ENCODE measurements at regions not wholly inside any gene's neighbourhood (a gene's known extent, or its start where the extent isn't known, plus 50 kb on each side); places are given as distances from the start of the nearest gene placed in this dataset.

- Histone ChIP-seq H3K9me3 (ENCODE audit: insufficient read depth, low read length) (no peaks in the 10 kb centered on the region), H3K27me3 (ENCODE audit: low read depth, low read length) (peaks cover 23% of the 10 kb centered on the region; the same call in 1 of the 2 replicates), H3K9ac (ENCODE audit: low read length) (no peak overlapping the region), H4K20me1 (ENCODE audit: insufficient read depth, low read length) (no peaks in the 10 kb centered on the region), H2AFZ (ENCODE audit: low read depth, low read length) (no peak overlapping the region), H3K27ac (ENCODE audit: low read length) (no peak overlapping the region), H3K4me2 (ENCODE audit: low read length) (no peak overlapping the region), H3K4me1 (ENCODE audit: low read length) (no peaks in the 10 kb centered on the region), H3K4me3 (ENCODE audit: low read length) (no peak overlapping the region), H3K79me2 (ENCODE audit: low read length) (no peaks in the 10 kb centered on the region), H3K36me3 (replicated peaks; ENCODE audit: low read depth, low read length) (no peaks in the 10 kb centered on the region)
- TF ChIP-seq CTCF (IDR thresholded peaks at IDR 0.05; ENCODE audit: low read depth, low read length) (no peak), EZH2phosphoT487 (IDR thresholded peaks at IDR 0.05; ENCODE audit: low read depth) (no peak)
These were observed 238.1 kb downstream of the ACTL7B start for GRCh38 chr9:108617676-108618075.

- Histone ChIP-seq H3K36me3 (replicated peaks; ENCODE audit: low read depth, low read length) (no peaks in the 10 kb centered on the region), H3K9me3 (ENCODE audit: insufficient read depth, low read length) (no peaks in the 10 kb centered on the region), H2AFZ (ENCODE audit: low read depth, low read length) (no peak overlapping the region), H3K79me2 (ENCODE audit: low read length) (no peaks in the 10 kb centered on the region), H3K27me3 (ENCODE audit: low read depth, low read length) (peaks cover 20% of the 10 kb centered on the region), H3K4me1 (ENCODE audit: low read length) (no peaks in the 10 kb centered on the region), H3K9ac (ENCODE audit: low read length) (no peak overlapping the region), H3K4me2 (ENCODE audit: low read length) (no peak overlapping the region), H4K20me1 (ENCODE audit: insufficient read depth, low read length) (no peaks in the 10 kb centered on the region), H3K27ac (ENCODE audit: low read length) (no peak overlapping the region), H3K4me3 (ENCODE audit: low read length) (no peak overlapping the region)
- no peak for TF ChIP-seq CTCF (IDR thresholded peaks at IDR 0.05; ENCODE audit: low read depth, low read length)
- no peak for TF ChIP-seq EZH2phosphoT487 (IDR thresholded peaks at IDR 0.05; ENCODE audit: low read depth)
These were observed 240.6 kb downstream of the ACTL7B start for GRCh38 chr9:108615152-108615551.

- Histone ChIP-seq H3K27ac (ENCODE audit: low read length) (no peak overlapping the region), H3K4me3 (ENCODE audit: low read length) (no peak overlapping the region), H3K9ac (ENCODE audit: low read length) (no peak overlapping the region), H3K4me2 (ENCODE audit: low read length) (no peak overlapping the region), H4K20me1 (ENCODE audit: insufficient read depth, low read length) (no peaks in the 10 kb centered on the region), H3K4me1 (ENCODE audit: low read length) (no peaks in the 10 kb centered on the region), H2AFZ (ENCODE audit: low read depth, low read length) (no peak overlapping the region), H3K79me2 (ENCODE audit: low read length) (no peaks in the 10 kb centered on the region), H3K27me3 (ENCODE audit: low read depth, low read length) (peaks cover 20% of the 10 kb centered on the region), H3K36me3 (replicated peaks; ENCODE audit: low read depth, low read length) (no peaks in the 10 kb centered on the region), H3K9me3 (ENCODE audit: insufficient read depth, low read length) (no peaks in the 10 kb centered on the region)
- TF ChIP-seq EZH2phosphoT487 (IDR thresholded peaks at IDR 0.05; ENCODE audit: low read depth) (no peak), CTCF (IDR thresholded peaks at IDR 0.05; ENCODE audit: low read depth, low read length) (no peak)
These were observed 243.3 kb downstream of the ACTL7B start for GRCh38 chr9:108612513-108612912.

GRCh38 chr9:108609897-108610253 is 245.9 kb downstream of the ACTL7B start:
- no peak overlapping the region for H3K4me3 ChIP-seq (ENCODE audit: low read length)
- H2AFZ ChIP-seq (ENCODE audit: low read depth, low read length) = no peak overlapping the region
- H4K20me1 ChIP-seq (ENCODE audit: insufficient read depth, low read length) = no peaks in the 10 kb centered on the region

More at GRCh38 chr9:108609897-108610253, 245.9 kb downstream of the ACTL7B start:
- Histone ChIP-seq H3K9me3 (ENCODE audit: insufficient read depth, low read length) (no peaks in the 10 kb centered on the region), H3K79me2 (ENCODE audit: low read length) (no peaks in the 10 kb centered on the region), H3K36me3 (replicated peaks; ENCODE audit: low read depth, low read length) (no peaks in the 10 kb centered on the region), H3K27ac (ENCODE audit: low read length) (no peak overlapping the region), H3K4me2 (ENCODE audit: low read length) (no peak overlapping the region), H3K27me3 (ENCODE audit: low read depth, low read length) (peaks cover 19% of the 10 kb centered on the region), H3K4me1 (ENCODE audit: low read length) (no peaks in the 10 kb centered on the region), H3K9ac (ENCODE audit: low read length) (no peak overlapping the region)
- TF ChIP-seq CTCF (IDR thresholded peaks at IDR 0.05; ENCODE audit: low read depth, low read length) (no peak), EZH2phosphoT487 (IDR thresholded peaks at IDR 0.05; ENCODE audit: low read depth) (no peak)
